ENCODE measurements at regions not wholly inside any gene's neighbourhood (a gene's known extent, or its start where the extent isn't known, plus 50 kb on each side); places are given as distances from the start of the nearest gene placed in this dataset.

DNA sequence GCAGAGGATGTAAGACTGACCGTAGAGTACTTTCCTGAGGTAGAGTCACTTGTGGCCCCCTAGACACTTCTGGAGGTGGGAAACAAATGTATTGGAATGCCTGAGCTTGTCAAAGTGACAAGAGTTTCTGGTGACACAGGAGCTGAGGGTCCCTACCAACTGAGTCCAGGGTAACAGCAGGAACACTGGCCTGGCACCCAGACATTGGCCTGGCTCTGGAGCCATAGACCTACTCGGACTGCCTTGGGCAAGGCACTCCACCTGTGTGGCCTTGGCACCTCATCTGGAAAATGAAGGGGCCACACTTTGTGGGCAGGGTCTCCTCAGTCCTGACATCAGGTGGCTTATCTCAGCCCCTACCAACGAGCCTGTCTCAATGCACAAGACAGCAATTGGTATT is 398.2 kb upstream of the CELF4 start:
- TF ChIP-seq, protein P1, sequence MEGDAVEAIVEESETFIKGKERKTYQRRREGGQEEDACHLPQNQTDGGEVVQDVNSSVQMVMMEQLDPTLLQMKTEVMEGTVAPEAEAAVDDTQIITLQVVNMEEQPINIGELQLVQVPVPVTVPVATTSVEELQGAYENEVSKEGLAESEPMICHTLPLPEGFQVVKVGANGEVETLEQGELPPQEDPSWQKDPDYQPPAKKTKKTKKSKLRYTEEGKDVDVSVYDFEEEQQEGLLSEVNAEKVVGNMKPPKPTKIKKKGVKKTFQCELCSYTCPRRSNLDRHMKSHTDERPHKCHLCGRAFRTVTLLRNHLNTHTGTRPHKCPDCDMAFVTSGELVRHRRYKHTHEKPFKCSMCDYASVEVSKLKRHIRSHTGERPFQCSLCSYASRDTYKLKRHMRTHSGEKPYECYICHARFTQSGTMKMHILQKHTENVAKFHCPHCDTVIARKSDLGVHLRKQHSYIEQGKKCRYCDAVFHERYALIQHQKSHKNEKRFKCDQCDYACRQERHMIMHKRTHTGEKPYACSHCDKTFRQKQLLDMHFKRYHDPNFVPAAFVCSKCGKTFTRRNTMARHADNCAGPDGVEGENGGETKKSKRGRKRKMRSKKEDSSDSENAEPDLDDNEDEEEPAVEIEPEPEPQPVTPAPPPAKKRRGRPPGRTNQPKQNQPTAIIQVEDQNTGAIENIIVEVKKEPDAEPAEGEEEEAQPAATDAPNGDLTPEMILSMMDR (IDR thresholded peaks at IDR 0.05) = no peak
- TF ChIP-seq POLR2A (IDR thresholded peaks at IDR 0.05) = no peak
